ENCODE measurements at regions not wholly inside any gene's neighbourhood (a gene's known extent, or its start where the extent isn't known, plus 50 kb on each side); places are given as distances from the start of the nearest gene placed in this dataset.

- DNase-seq, result no peak
These were observed 391.2 kb upstream of the POU3F3 start for GRCh38 chr2:104462731-104463130.

DNA sequence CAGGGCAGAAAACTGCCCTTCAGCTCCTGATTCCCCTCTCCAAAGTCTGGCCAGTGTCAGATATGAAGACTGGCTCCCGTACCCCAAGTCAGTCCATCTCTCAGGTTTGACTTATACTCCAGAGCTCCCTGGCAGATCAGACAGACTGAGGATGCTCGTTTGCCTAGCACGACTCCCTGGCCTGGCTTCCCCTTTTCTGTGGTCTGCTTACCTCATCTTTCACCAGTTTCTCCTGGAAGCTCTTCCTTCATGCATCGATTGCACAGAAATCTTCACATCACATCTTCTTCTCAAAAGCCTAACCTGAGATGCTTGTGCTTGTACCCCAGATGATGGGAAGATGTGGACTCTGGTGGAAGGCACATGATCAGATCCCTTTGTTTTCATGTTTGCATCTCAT lies 387.9 kb upstream of the POU3F3 start:
- no peak for DNase-seq

DNA sequence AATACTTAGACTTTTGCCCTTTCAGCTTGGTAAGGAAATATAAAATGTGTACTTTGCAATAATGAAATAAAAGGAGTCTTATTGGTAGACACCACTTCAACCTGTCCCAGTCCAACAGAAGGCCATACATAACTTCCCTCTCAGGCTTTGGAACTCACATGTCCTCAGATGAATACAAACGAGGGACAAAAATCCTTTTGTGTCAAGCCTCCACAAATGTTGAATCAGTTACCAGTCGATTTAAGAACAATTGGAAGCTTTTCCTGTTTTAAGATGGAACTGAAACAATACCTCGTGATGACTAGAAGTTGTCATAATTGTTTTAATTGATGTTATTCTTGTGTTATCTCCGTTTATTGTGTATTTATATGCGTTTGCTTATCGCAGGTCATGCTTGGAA lies 385.1 kb upstream of the POU3F3 start:
- no peak for DNase-seq

DNA sequence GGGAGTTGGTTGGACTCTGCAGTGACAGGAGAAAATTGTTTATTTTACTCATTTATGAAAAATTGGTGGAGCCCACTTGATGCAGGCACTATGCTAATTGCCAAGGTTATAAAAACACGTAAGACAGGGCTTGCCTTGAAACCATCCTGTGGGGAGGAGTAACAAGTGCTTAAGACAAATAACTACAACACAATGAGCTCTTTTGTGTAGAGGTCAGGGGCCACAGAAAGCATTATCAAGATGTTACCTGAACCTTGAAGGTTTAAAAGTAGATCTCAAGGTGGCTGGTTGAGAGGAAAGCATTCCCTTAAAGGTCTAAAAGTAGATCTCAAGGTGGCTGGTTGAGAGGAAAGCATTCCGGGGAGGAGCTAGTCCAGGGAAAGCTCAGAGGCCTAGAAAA lies 381.8 kb upstream of the POU3F3 start:
- DNase-seq, result no peak

DNA sequence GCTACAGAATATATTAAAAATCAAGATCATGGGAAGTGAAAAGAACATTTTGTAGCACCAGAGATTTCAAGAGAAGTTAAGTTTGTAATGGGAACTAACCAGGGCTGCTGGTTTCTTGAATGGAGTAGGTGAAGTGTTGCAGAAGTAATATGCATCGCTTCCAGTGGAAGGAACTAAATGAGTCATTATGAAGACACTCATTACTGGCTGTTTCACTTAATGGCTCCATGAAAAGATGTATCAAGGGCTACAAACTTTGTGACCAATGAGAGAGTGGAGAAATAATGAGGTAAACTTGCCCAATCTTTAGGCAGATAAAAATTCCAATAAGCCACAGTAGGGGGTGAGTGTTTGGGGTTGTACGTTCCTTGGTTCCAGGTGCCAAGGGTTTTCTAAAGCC lies 380.4 kb upstream of the POU3F3 start:
- no peak for DNase-seq

GRCh38 chr2:104474716-104475115 lies 379.2 kb upstream of the POU3F3 start:
- no peak for DNase-seq

DNA sequence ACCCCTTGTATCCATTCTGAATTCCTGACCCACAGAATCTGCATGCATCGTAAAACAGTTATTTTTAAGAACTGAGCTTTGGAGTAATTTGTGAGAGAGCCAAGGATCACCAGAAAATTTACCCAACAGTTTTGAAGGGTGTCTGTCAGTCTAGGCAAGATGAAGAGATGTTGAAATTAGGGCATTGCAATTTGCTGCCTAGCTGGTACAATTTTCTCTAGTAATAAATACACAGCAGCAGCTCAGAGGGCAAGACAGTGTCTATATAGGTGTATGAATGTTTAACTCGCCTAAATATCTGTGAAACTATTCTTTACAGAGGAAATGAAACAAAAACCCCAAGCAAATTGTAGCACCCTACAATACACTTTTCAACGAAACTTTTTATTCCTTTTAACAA lies 377.8 kb upstream of the POU3F3 start:
- DNase-seq, result no peak

DNA sequence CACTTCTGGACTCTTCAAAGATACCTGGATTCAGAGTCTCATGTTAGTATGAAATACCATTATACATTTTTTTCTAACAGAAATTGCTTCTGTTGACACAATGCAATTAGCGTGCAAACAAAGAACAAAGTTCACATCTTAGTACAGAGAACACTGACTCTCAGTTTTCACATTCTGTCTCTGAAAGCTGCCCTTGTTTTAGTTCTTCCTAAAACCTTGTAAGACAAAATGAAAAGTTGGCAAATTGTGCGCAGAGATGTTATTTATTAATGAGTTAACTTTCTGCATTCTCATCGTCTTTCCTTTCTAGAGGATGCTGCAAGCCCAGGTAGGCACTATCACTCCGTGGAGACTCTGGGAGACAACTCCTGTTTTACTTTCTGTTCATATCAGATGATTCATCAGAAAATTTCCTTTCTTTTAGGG lies 377.3 kb upstream of the POU3F3 start:
- DNase-seq, result no peak

DNA sequence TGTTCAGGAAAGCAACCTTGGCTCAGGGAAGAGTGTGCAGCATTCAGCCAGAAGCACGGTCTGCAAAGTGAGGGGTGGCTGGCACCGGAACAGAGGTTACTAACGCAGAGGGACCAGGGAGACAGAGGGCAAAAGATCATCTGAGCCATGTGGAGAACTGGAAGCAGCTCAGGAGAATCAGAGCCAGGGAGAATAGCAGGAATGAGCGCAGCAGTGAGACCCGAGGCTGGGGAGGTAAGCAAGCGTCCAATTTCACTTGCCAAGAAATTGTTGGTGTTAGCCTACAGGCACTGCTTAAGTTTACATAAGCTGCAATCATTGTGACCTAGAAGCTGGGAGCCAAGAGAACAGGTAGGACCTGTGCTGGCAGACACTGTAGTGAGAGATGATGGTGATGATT lies 372.6 kb upstream of the POU3F3 start:
- no peak for DNase-seq

DNA sequence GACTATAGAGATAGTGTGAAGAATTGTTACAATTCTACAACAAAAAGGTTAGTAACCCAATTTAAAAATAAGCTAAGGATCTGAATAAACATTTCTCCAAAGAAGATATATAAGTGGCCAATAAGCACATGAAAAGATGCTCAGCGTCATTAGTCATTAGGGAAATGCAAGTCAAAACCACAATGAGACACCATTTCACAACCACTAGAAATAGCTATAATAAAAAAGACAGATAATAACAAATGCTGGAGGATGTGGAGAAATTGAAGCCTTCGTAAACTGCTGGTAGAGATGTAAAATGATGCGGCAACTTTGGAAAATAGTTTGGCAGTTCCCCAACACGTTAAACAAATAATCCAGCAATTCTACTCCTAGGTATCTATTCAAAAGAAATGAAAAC lies 366.5 kb upstream of the POU3F3 start:
- DNase-seq, result no peak

DNA sequence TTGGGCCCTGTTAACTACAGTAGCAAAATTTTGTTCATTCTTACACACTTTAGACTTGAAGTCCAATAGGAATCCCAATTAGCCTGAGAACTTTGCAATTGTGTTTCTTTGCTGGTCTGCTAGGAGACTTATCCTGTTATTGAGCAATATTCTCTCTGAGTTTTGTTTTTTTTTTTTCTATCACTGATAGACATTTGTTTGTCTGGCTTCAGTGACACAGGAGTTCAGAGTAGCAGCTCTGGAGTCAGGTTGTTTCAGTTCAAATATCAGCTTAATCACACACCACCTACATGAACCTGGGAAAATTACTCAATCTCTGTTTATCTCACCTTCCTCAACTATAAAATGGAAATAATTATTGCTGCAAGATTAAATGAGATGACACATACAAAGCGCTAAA lies 360.2 kb upstream of the POU3F3 start:
- DNase-seq, result no peak

DNA sequence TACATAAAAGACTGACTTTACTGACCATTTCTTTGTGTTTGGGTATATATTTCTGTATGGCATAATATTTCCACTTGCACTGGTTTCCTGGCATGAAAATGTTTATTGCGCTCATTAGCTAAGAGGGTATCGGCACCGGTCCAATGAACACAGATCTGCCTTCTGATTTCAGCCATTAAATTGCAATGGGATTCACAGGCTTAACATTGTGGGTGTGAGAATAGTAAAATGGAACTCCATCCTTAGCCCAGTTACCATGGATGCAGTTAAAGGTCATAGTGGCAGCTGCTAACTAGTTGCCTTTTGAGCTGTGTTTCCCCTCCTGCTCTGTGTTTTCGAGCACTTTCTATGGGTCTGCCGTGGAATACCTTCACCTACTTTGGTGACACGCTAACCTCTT lies 352.6 kb upstream of the POU3F3 start:
- no peak for DNase-seq

GRCh38 chr2:104501929-104502328 lies 352.0 kb upstream of the POU3F3 start:
- no peak for DNase-seq

- no peak for DNase-seq
These were observed 351.0 kb upstream of the POU3F3 start for GRCh38 chr2:104502901-104503300.

DNA sequence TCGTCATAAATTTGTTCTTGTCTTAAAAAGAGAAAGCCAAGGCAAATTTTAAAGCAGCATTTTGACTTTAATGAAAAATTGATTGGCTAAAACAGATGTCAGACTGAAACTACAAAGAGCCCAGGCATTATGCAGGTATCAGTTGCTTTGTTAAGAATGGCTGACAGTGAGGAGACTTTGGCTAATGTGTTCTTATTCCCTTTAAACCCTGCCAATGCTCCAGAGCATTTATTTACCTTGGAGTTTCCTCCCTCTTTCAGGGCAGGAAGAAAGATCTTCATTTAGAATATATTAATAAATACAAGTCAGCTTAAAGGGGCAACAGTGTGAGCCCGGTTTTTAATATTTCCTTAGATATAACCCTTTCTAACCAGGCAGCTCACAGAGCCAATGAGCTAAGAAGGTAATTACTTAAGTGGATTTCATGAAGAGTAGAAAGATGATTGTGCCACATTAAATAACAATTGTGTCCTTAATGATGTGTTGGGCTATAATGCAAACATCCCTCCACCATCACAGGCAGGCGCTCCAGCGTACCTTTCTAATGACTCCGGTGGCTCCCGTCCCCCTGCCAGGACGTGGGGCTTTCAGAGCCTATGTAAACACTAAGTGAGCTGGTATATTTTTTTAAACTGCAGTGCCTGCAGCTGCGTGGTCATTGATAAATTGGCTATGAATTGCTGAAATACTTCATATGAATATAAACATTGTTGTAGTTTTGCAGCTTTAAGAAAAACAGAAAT lies 349.4 kb upstream of the POU3F3 start:
- no peak for DNase-seq

GRCh38 chr2:104518256-104518655 lies 335.7 kb upstream of the POU3F3 start:
- no peak for DNase-seq

DNA sequence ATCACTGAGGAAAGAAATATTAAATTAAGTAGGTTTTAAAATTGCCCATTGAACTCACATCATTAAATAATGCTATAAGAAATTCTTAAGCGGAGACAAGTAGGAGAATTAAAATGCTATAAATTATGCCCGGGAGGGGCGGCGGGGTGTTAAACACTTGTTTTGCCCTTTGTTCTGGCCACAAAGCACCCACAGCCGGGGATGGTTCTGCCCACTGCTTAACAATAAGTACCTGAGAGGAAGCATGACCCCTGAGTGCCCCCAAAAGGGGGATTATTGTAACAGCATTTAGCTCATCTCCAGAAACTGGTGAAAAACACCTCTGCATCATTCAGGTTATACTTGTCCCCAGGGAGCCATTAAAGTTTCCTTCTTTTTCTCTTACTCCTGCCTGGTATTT lies 332.7 kb upstream of the POU3F3 start:
- DNase-seq, result no peak

DNA sequence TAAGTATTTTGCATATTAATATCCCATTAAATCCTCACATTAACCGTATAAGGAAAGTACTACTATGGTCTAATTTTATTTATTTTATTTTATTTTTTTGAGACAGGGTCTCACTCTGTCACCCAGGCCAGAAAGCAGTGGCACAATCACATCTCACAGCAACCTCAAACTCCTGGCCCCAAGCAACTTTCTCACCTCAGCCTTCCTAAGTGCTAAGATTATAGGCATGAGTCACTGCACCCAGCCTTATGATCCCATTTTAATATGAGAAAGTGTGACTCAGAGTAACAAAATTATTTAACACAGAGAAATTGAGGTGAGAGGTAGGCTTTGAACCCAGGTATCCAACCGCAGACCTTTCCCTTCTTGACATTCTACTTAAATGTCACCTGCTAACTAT lies 330.0 kb upstream of the POU3F3 start:
- no peak for DNase-seq

- no peak for DNase-seq
These were observed 325.8 kb upstream of the POU3F3 start for GRCh38 chr2:104528101-104528500.

GRCh38 chr2:104531122-104531521 lies 322.8 kb upstream of the POU3F3 start:
- DNase-seq, result no peak

- DNase-seq, result no peak
These were observed 316.8 kb upstream of the POU3F3 start for GRCh38 chr2:104537116-104537515.

- no peak for DNase-seq
These were observed 315.8 kb upstream of the POU3F3 start for GRCh38 chr2:104538077-104538476.

DNA sequence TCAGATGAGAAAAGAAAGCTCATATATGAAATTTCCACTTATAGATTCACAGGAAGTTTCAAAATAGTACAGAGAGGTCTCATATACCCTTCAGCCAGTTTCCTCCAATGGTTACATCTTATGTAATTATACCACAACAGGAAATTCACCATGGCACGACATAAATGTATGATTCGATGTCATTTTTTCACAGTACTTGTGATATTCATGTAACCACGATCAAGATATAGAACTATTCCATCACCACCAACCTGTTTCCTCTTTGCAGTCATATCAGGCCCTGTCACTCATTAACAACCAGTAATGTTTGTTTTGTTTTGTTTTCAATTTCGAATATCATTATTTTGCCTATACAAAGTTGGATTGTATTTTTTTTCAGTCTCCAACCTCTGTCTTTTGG lies 314.3 kb upstream of the POU3F3 start:
- DNase-seq, result no peak

- no peak for DNase-seq
These were observed 308.9 kb upstream of the POU3F3 start for GRCh38 chr2:104545055-104545454.

- DNase-seq, result no peak
These were observed 307.4 kb upstream of the POU3F3 start for GRCh38 chr2:104546537-104546936.

- no peak for DNase-seq
These were observed 306.7 kb upstream of the POU3F3 start for GRCh38 chr2:104547221-104547620.
